Testis (tissue), 2 donors: ENCODE measurements at regions not wholly inside any gene's neighbourhood (a gene's known extent, or its start where the extent isn't known, plus 50 kb on each side); places are given as distances from the start of the nearest gene placed in this dataset.

Source experiments
- DNase-seq: peaks from one replicate; pipeline ENCODE4 v3.0.0-alpha.2; 2019
- H3K27ac ChIP-seq, 2 donors: fragments of 200-600 bp; sonication (generic); one replicate each; pipeline ENCODE4 v1.5.1; 2019
- H3K27me3 ChIP-seq: fragments of 200-600 bp; sonication (generic); one replicate; pipeline ENCODE4 v1.5.1; 2019
- H3K36me3 ChIP-seq: fragments of 200-600 bp; sonication (generic); one replicate; pipeline ENCODE4 v1.5.1; 2017; ENCODE audit warnings: low read depth; ENCODE audit errors: missing control alignments
- H3K4me1 ChIP-seq: fragments of 200-600 bp; sonication (generic); one replicate; pipeline ENCODE4 v1.5.1; 2019
- H3K4me3 ChIP-seq, 2 donors: fragments of 200-600 bp; sonication (generic); one replicate each; pipeline ENCODE4 v1.5.1; 2017 to 2019
- H3K9me3 ChIP-seq: fragments of 200-600 bp; sonication (generic); one replicate; pipeline ENCODE4 v1.5.1; 2017
- POLR2A ChIP-seq: fragments of 450-650 bp; IDR thresholded peaks from one replicate; pipeline ENCODE4 v1.6.1; 2017; ENCODE audit warnings: antibody characterized with exemption, mild to moderate bottlenecking, moderate library complexity
- WGBS, 2 donors: methylation state at CpG; one replicate each; pipeline ENCODE4 v1.1.5; 2018; 5-methylcytosine and 5-hydroxymethylcytosine counted together
- intact Hi-C: fragments of 100-400 bp; cut with DNase I; formaldehyde crosslinking; loops from one replicate; pipeline ENCODE4 v1.15.1; 2023; ENCODE audit warnings: low total_unique reads
- TF ChIP-seq, protein P1 (sequence below), 3 experiments: fragments of 450-650 bp in 2 of 3; fragments of 200-600 bp in 1 of 3; sonication (generic) in 1 of 3; IDR thresholded peaks; one replicate each; pipeline ENCODE4 v1.5.1; 2016 to 2019; ENCODE audit warnings: antibody characterized with exemption in 3 of 3, mild to moderate bottlenecking in 2 of 3, moderate library complexity in 1 of 3

DNA sequence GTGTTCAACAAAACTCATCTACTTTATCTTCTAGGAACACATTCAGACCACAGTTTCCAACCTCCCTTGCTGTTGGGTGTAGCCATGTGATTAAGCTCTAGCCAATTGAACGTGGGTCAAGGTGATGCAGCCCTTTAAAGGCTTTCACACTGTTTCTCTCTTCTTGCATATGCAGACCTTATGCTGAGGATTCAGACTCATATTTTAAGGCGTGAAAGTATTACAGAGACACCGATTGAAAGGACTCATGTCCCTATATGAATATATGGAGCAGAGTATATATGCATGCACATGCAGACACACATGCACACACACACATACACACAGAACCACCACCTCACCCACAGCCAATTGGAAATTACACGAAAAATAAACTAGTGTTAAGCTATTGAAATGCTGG lies 214.3 kb upstream of the NR5A2 start:
- H3K27ac ChIP-seq, result no peak overlapping the region
- no peaks in the 10 kb centered on the region for H3K4me1 ChIP-seq
- DNase-seq, result no peak
- no peaks in the 10 kb centered on the region for H3K27me3 ChIP-seq
- no peak overlapping the region for H3K4me3 ChIP-seq
- WGBS, 2 donors, result 81 to 90% methylated on average over 4 of the region's 4 CpGs
- H3K9me3 ChIP-seq, result no peaks in the 10 kb centered on the region
- H3K36me3 ChIP-seq, result no peaks in the 10 kb centered on the region
- intact Hi-C loops, result no loop called here
- TF ChIP-seq, protein P1, sequence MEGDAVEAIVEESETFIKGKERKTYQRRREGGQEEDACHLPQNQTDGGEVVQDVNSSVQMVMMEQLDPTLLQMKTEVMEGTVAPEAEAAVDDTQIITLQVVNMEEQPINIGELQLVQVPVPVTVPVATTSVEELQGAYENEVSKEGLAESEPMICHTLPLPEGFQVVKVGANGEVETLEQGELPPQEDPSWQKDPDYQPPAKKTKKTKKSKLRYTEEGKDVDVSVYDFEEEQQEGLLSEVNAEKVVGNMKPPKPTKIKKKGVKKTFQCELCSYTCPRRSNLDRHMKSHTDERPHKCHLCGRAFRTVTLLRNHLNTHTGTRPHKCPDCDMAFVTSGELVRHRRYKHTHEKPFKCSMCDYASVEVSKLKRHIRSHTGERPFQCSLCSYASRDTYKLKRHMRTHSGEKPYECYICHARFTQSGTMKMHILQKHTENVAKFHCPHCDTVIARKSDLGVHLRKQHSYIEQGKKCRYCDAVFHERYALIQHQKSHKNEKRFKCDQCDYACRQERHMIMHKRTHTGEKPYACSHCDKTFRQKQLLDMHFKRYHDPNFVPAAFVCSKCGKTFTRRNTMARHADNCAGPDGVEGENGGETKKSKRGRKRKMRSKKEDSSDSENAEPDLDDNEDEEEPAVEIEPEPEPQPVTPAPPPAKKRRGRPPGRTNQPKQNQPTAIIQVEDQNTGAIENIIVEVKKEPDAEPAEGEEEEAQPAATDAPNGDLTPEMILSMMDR (IDR thresholded peaks at IDR 0.05), result no peak
- TF ChIP-seq POLR2A, result no peak

DNA sequence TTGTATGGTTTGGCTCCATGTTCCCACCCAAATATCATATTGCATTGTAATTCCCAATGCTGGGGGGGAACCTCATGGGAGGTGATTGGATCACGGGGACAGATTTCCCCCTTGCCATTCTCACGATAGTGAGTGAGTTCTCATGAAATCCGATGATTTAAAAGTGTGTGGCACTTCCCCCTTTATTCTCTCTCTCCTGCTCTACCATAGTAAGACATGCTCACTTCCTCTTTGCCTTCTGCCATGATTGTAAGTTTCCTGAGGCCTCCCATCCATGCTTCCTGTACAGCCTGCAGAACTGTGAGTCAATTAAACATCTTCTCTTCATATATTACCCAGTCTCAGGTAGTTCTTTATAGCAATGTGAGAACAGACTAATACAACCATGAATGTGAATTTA lies 211.6 kb upstream of the NR5A2 start:
- no peaks in the 10 kb centered on the region for H3K27me3 ChIP-seq
- no peaks in the 10 kb centered on the region for H3K9me3 ChIP-seq
- no peak overlapping the region for H3K27ac ChIP-seq
- DNase-seq, result no peak
- TF ChIP-seq, protein P1 (IDR thresholded peaks at IDR 0.05), result no peak
- TF ChIP-seq POLR2A, result no peak
- H3K4me3 ChIP-seq, result no peak overlapping the region
- H3K4me1 ChIP-seq, result no peaks in the 10 kb centered on the region
- H3K36me3 ChIP-seq, result no peaks in the 10 kb centered on the region
- intact Hi-C loops, result no loop called here
- WGBS, 2 donors, result 88 to 91% methylated on average over 3 of the region's 3 CpGs

DNA sequence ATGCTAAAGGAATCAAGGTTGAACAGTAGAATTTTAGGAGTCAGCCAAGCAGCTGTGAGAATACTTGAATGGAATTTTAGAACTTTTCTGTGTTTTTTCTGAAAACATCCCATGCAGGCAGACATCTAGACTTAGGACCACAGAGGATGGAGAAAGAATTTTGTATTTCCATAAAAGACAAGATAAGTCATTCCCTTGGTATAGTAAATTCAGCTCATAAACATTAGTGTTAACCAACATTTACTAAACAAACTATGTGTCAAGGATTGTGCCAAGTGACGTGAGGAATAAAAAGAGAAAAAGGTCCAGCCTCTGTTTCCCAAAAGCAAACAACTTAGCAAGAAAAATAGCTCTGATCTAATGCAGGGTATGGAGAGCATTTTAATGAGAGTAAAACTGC lies 210.2 kb upstream of the NR5A2 start:
- H3K27me3 ChIP-seq, result no peaks in the 10 kb centered on the region
- WGBS, 2 donors, result 92 to 93% methylated on average over 1 of the region's 1 CpG
- no peak for TF ChIP-seq POLR2A
- TF ChIP-seq, protein P1 (IDR thresholded peaks at IDR 0.05), result no peak

DNA sequence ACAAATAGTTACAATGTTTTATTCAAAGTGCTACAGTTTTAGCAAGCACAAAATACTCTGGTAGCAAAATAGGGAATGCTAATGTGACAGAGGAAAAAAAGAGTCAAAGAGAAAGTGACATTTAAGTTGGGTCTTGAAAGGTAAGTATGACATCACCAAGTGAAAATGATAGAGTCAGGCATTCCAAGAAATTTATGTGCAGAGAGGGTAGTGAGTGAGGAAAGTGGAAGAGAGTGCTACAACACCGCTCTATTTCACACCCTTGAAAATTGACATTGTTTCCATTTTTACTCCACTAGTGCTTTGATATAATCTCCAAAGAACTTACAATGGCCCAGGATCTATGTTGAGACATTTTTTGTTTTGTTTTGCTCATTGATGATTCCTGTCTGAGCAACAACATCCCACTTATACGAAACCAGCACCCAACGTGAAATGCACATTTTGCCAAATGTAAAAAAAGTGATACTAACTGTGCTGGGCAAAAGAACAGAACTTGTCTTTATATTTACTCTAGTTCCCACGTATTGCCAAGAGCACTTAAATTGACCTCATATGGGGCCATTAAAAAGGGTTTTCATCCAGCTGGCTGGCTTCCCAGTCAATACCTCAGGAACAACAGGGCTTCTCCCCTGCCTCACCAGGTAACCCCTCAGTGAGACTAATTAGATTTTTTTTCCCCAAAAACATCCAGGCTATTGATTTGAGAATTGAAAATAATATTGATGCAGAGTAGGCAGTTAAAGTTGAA lies 206.3 kb upstream of the NR5A2 start:
- 39 to 47% methylated on average over 4 of the region's 4 CpGs for WGBS, 2 donors
- Histone ChIP-seq H3K4me1 (no peaks in the 10 kb centered on the region), H3K27ac (no peak overlapping the region), H3K4me3 (no peak overlapping the region), H3K36me3 (no peaks in the 10 kb centered on the region), H3K27me3 (no peaks in the 10 kb centered on the region), H3K9me3 (no peaks in the 10 kb centered on the region)
- DNase-seq, result no peak
- intact Hi-C loops, result no loop called here
- TF ChIP-seq POLR2A, result no peak
- TF ChIP-seq, protein P1 (IDR thresholded peaks at IDR 0.05), result no peak

More for the DNA sequence above, 210.2 kb upstream of the NR5A2 start:
- H3K27ac ChIP-seq, result no peak overlapping the region
- no peak overlapping the region for H3K4me3 ChIP-seq
- no peaks in the 10 kb centered on the region for H3K4me1 ChIP-seq
- H3K9me3 ChIP-seq, result no peaks in the 10 kb centered on the region
- H3K36me3 ChIP-seq, result no peaks in the 10 kb centered on the region
- no peak for DNase-seq
- intact Hi-C loops, result no loop called here

DNA sequence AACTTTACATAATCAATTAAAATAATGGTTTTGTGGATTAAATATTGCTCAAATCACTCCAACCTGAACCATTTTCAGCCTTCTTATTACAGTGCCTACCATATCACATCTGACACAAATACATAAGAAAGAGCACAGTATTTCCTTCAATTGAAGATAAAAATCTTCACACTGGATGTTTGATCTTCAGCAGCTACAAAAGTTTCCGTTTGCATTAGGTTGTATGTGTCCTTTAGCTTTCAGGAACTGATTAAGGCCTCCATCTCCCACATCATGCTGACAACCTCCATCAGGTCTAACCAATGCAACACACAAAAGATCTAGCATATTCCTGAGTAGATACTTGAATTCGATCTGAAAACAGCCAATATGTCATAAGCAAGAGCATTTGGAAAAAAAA lies 195.1 kb upstream of the NR5A2 start:
- no peak overlapping the region for H3K27ac ChIP-seq
- H3K4me3 ChIP-seq, result no peak overlapping the region
- H3K36me3 ChIP-seq, result no peaks in the 10 kb centered on the region
- DNase-seq, result no peak
- H3K4me1 ChIP-seq, result no peaks in the 10 kb centered on the region
- H3K27me3 ChIP-seq, result no peaks in the 10 kb centered on the region
- intact Hi-C loops, result no loop called here
- H3K9me3 ChIP-seq, result no peaks in the 10 kb centered on the region
- 63 to 79% methylated on average over 2 of the region's 2 CpGs for WGBS, 2 donors
- TF ChIP-seq, protein P1 (IDR thresholded peaks at IDR 0.05), result no peak
- TF ChIP-seq POLR2A, result no peak
